PC-9 (cell line): ENCODE measurements at regions not wholly inside any gene's neighbourhood (a gene's known extent, or its start where the extent isn't known, plus 50 kb on each side); places are given as distances from the start of the nearest gene placed in this dataset.

ENCODE experiments used
- BruUV-seq: library from RNA; stranded (reverse); fragments of 400-500 nt; replicated peaks from 2 replicates; lab custom pipeline; 2021; lab: Mats Ljungman, UMichigan
- CTCF ChIA-PET: fragments of 300-600 bp; sonication (Branson Sonifier 250); formaldehyde crosslinking; loops from one replicate; lab custom pipeline; 2022; ENCODE audit warnings: antibody characterized with exemption; lab: Charles Lee
- POLR2A ChIA-PET: fragments of 300-600 bp; sonication (Branson Sonifier 250); formaldehyde crosslinking; loops from one replicate; lab custom pipeline; 2022; ENCODE audit warnings: antibody characterized with exemption; ENCODE audit not compliant: unreplicated experiment; lab: Charles Lee
- DNase-seq, 2 experiments: peaks; one replicate each; pipeline versions ENCODE4 v3.0.0 to v3.0.0-alpha.2; 2015 to 2022; ENCODE audit warnings: mixed read lengths in 1 of 2
- H2AFZ ChIP-seq: fragments of 200-600 bp; sonication (generic); 2 replicates; pipeline ENCODE4 v1.8.1; 2017; ENCODE audit warnings: antibody characterized with exemption
- H3F3A ChIP-seq: fragments of 200-600 bp; sonication (generic); 2 replicates; pipeline ENCODE4 v1.8.1; 2017; ENCODE audit warnings: antibody characterized with exemption, mild to moderate bottlenecking, low read depth; ENCODE audit not compliant: insufficient read depth
- H3K27ac ChIP-seq: fragments of 200-600 bp; sonication (generic); 2 replicates; pipeline ENCODE4 v1.6.1; 2016; ENCODE audit warnings: mixed run types
- H3K27me3 ChIP-seq: fragments of 200-600 bp; sonication (generic); 2 replicates; pipeline ENCODE4 v1.6.1; 2016; ENCODE audit warnings: low read depth, mixed run types; ENCODE audit not compliant: insufficient read depth
- H3K36me3 ChIP-seq: fragments of 200-600 bp; sonication (generic); 2 replicates; pipeline ENCODE4 v1.6.1; 2016; ENCODE audit warnings: low read depth, mixed run types
- H3K4me1 ChIP-seq: fragments of 200-600 bp; sonication (generic); replicated peaks from 2 replicates; pipeline ENCODE4 v1.6.1; 2016; ENCODE audit warnings: mixed run types; ENCODE audit not compliant: insufficient read depth
- H3K4me2 ChIP-seq: fragments of 200-600 bp; sonication (generic); 2 replicates; pipeline ENCODE4 v1.6.1; 2017; ENCODE audit warnings: mixed run types
- H3K4me3 ChIP-seq: fragments of 200-600 bp; sonication (generic); 2 replicates; pipeline ENCODE4 v1.6.1; 2016; ENCODE audit warnings: mixed run types
- H3K79me2 ChIP-seq: fragments of 200-600 bp; sonication (generic); 2 replicates; pipeline ENCODE4 v1.6.1; 2017; ENCODE audit warnings: low read depth, mixed run types
- H3K9me2 ChIP-seq: fragments of 200-600 bp; sonication (generic); 2 replicates; pipeline ENCODE4 v1.8.1; 2017; ENCODE audit warnings: mild to moderate bottlenecking; ENCODE audit not compliant: insufficient read depth
- H3K9me3 ChIP-seq: fragments of 200-600 bp; sonication (generic); 2 replicates; pipeline ENCODE4 v1.8.1; 2016; ENCODE audit warnings: low read depth; ENCODE audit not compliant: insufficient read depth
- H4K20me1 ChIP-seq: fragments of 200-600 bp; sonication (generic); 2 replicates; pipeline ENCODE4 v1.8.1; 2017; ENCODE audit not compliant: insufficient read depth
- EZH2 ChIP-seq: fragments of 200-600 bp; sonication (generic); IDR thresholded peaks from 2 replicates; pipeline ENCODE4 v1.8.0; 2017; ENCODE audit warnings: antibody characterized with exemption, low read depth
- intact Hi-C: fragments of 100-400 bp; cut with micrococcal nuclease; formaldehyde crosslinking; loops from one replicate; pipeline ENCODE4 v1.10.0; 2022; ENCODE audit not compliant: unreplicated experiment
- TF ChIP-seq, protein P1 (sequence below): fragments of 200-600 bp; sonication (generic); conservative IDR thresholded peaks from 2 replicates; pipeline ENCODE4 v1.6.1; 2017; ENCODE audit warnings: mixed run types, antibody characterized with exemption, mild to moderate bottlenecking, moderate library complexity

DNA sequence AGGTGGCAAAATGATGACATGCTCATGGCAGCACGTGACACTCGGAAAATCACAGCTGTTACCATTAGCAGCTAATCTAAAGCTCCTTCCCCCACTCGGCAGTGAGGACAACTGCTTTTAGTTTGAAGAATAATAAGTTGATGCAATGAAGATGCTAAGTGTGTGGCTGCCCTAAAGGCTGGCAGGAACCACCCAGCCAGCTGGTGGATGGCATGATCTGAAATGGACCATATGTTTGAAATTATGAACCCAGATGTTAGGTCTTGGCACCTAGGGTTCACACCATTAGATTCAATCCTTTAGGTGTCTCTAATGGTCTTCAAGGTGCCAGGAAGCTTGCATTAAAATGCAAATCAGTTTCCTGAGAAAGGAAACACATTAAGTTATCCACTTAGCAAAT, 230.1 kb downstream of the WDR11 start:
- Histone ChIP-seq H2AFZ (no peak overlapping the region), H3K4me1 (no peaks in the 10 kb centered on the region), H3K79me2 (no peaks in the 10 kb centered on the region), H3K4me3 (no peak overlapping the region), H3K4me2 (no peak overlapping the region), H3K9me3 (no peaks in the 10 kb centered on the region), H3F3A (no peaks in the 10 kb centered on the region), H3K36me3 (no peaks in the 10 kb centered on the region), H3K9me2 (no peaks in the 10 kb centered on the region), H4K20me1 (no peaks in the 10 kb centered on the region), H3K27ac (no peak overlapping the region), H3K27me3 (peaks cover 40% of the 10 kb centered on the region)
- TF ChIP-seq, protein P1, sequence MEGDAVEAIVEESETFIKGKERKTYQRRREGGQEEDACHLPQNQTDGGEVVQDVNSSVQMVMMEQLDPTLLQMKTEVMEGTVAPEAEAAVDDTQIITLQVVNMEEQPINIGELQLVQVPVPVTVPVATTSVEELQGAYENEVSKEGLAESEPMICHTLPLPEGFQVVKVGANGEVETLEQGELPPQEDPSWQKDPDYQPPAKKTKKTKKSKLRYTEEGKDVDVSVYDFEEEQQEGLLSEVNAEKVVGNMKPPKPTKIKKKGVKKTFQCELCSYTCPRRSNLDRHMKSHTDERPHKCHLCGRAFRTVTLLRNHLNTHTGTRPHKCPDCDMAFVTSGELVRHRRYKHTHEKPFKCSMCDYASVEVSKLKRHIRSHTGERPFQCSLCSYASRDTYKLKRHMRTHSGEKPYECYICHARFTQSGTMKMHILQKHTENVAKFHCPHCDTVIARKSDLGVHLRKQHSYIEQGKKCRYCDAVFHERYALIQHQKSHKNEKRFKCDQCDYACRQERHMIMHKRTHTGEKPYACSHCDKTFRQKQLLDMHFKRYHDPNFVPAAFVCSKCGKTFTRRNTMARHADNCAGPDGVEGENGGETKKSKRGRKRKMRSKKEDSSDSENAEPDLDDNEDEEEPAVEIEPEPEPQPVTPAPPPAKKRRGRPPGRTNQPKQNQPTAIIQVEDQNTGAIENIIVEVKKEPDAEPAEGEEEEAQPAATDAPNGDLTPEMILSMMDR, result no peak
- no peak for TF ChIP-seq EZH2
- POLR2A ChIA-PET, result no interaction called here
- no peak for DNase-seq
- CTCF ChIA-PET, result no interaction called here
- no TSS peak for BruUV-seq
- intact Hi-C loops, result no loop called here

DNA sequence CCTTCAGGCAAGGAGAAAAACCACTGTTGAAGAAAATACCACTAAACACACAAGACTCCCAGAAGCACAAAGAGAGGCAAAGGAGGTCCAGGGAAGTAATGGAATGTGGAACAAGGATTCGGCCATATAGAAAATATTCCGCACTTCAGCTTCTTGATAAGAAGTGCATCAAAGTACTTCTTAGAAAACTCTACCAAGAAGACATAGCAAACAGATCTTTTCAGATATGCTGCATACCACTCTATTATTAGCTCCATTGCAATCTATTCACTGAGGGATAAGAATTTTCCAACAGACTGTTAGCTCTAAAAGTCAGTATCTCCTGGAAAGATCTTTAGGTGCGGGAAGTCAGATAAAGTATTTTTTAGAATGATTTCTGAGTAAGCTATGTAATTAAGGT, 231.8 kb downstream of the WDR11 start:
- Histone ChIP-seq H3K36me3 (no peaks in the 10 kb centered on the region), H4K20me1 (no peaks in the 10 kb centered on the region), H3K4me1 (no peaks in the 10 kb centered on the region), H3K4me2 (no peak overlapping the region), H3K27me3 (peaks cover 38% of the 10 kb centered on the region), H3F3A (no peaks in the 10 kb centered on the region), H3K27ac (no peak overlapping the region), H2AFZ (no peak overlapping the region), H3K4me3 (no peak overlapping the region), H3K9me2 (no peaks in the 10 kb centered on the region), H3K79me2 (no peaks in the 10 kb centered on the region), H3K9me3 (no peaks in the 10 kb centered on the region)
- CTCF ChIA-PET, result no interaction called here
- intact Hi-C loops, result no loop called here
- TF ChIP-seq, protein P1, result no peak
- TF ChIP-seq EZH2, result no peak
- no peak for DNase-seq
- POLR2A ChIA-PET, result no interaction called here
- BruUV-seq, result no TSS peak

DNA sequence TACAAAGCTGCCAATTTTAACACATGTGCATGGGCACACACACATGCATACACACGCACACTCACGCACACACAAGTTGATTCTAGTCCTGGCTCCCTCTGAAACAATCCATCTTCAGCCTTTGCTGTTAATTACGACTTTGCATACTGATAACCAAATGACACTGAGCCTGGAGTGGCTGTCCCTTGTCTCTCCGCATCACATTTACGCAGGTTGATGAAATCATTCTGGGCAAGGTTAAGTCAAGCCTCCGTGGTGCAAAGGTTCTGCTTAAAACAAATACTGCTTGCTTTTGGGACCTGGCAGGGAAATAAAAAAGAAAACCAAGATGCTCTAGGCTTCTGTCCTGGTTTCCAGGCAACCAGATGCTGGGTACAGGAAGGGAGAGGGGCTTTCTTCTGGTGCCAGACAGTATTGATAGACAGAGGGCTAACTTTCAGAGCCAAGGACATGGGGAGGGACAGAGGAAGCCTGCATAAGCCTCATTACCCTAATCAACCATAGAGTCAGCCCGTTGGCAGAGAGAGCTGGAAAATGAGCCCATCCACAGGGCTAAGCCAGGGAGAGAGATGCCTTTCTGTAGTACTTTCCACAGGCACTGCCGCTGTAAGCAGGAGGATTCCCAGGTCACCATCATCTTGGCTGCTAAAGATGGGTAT, 233.0 kb downstream of the WDR11 start:
- Histone ChIP-seq H3K9me2 (no peaks in the 10 kb centered on the region), H3F3A (no peaks in the 10 kb centered on the region), H2AFZ (no peak overlapping the region), H3K4me2 (no peak overlapping the region), H3K79me2 (no peaks in the 10 kb centered on the region), H3K4me3 (no peak overlapping the region), H3K9me3 (no peaks in the 10 kb centered on the region), H3K27me3 (peaks cover 28% of the 10 kb centered on the region), H3K36me3 (no peaks in the 10 kb centered on the region), H3K27ac (no peak overlapping the region), H4K20me1 (no peaks in the 10 kb centered on the region), H3K4me1 (no peaks in the 10 kb centered on the region)
- BruUV-seq, result no TSS peak
- no peak for DNase-seq
- TF ChIP-seq, protein P1, result no peak
- TF ChIP-seq EZH2, result no peak
- POLR2A ChIA-PET, result no interaction called here
- intact Hi-C loops, result no loop called here
- CTCF ChIA-PET, result no interaction called here
